Trophoblast cell (in vitro differentiated cells and primary cell): ENCODE measurements at regions not wholly inside any gene's neighbourhood (a gene's known extent, or its start where the extent isn't known, plus 50 kb on each side); places are given as distances from the start of the nearest gene placed in this dataset.
A peak's percentile ranks its signal among the peaks of the same experiment; 100 is the strongest.

ENCODE experiments used
- DNase-seq, 2 donors: peaks; one replicate each; pipeline ENCODE4 v3.0.0-alpha.2; 2016
- H2AFZ ChIP-seq: 2 replicates; pipeline ENCODE4 v1.6.1; 2013; ENCODE audit warnings: low read length, moderate library complexity, mild to moderate bottlenecking; ENCODE audit not compliant: insufficient read depth, poor library complexity
- H2AK5ac ChIP-seq: 2 replicates; pipeline ENCODE4 v1.6.1; 2013; ENCODE audit warnings: mild to moderate bottlenecking, low read length
- H2BK120ac ChIP-seq: 2 replicates; pipeline ENCODE4 v1.6.1; 2013; ENCODE audit warnings: low read length, mild to moderate bottlenecking, moderate library complexity; ENCODE audit not compliant: insufficient read depth, poor library complexity
- H2BK12ac ChIP-seq: 2 replicates; pipeline ENCODE4 v1.6.1; 2013; ENCODE audit warnings: mild to moderate bottlenecking, low read length, moderate library complexity
- H2BK5ac ChIP-seq: 2 replicates; pipeline ENCODE4 v1.6.1; 2013; ENCODE audit warnings: low read length, low read depth, moderate library complexity, mild to moderate bottlenecking; ENCODE audit not compliant: poor library complexity
- H3K14ac ChIP-seq: 2 replicates; pipeline ENCODE4 v1.6.1; 2013; ENCODE audit warnings: mild to moderate bottlenecking, low read length
- H3K18ac ChIP-seq: 2 replicates; pipeline ENCODE4 v1.6.1; 2013; ENCODE audit warnings: mild to moderate bottlenecking, low read length
- H3K23ac ChIP-seq: 2 replicates; pipeline ENCODE4 v1.6.1; 2013; ENCODE audit warnings: low read length
- H3K27ac ChIP-seq: 2 replicates; pipeline ENCODE4 v1.5.1; 2013; ENCODE audit warnings: low read depth, mild to moderate bottlenecking, inconsistent platforms, low read length, moderate library complexity
- H3K27me3 ChIP-seq: 2 replicates; pipeline ENCODE4 v1.6.1; 2013; ENCODE audit warnings: inconsistent platforms, mild to moderate bottlenecking, low read length, moderate library complexity; ENCODE audit not compliant: insufficient read depth
- H3K36me3 ChIP-seq, 2 experiments: 1 replicate in 1 of 2; 2 replicates in 1 of 2; pipeline ENCODE4 v1.6.1; 2013; ENCODE audit warnings: low read length in 2 of 2, mild to moderate bottlenecking in 2 of 2, moderate library complexity in 1 of 2; ENCODE audit not compliant: insufficient read depth in 2 of 2, control insufficient read depth in 1 of 2
- H3K4ac ChIP-seq: 2 replicates; pipeline ENCODE4 v1.6.1; 2013; ENCODE audit warnings: low read depth, mild to moderate bottlenecking, low read length, moderate library complexity
- H3K4me1 ChIP-seq, 2 experiments: 1 replicate in 1 of 2; 2 replicates in 1 of 2; pipeline ENCODE4 v1.6.1; 2013; ENCODE audit warnings: low read length in 2 of 2, mild to moderate bottlenecking in 2 of 2, moderate library complexity in 1 of 2; ENCODE audit not compliant: insufficient read depth in 2 of 2, control insufficient read depth in 1 of 2
- H3K4me2 ChIP-seq: 2 replicates; pipeline ENCODE4 v1.6.1; 2013; ENCODE audit warnings: inconsistent platforms, mild to moderate bottlenecking, low read length, moderate library complexity
- H3K4me3 ChIP-seq: 2 replicates; pipeline ENCODE4 v1.5.1; 2013; ENCODE audit warnings: mild to moderate bottlenecking, low read depth, low read length, inconsistent platforms
- H3K79me1 ChIP-seq: one replicate; pipeline ENCODE4 v1.6.1; 2013; ENCODE audit warnings: low read length
- H3K79me2 ChIP-seq: 2 replicates; pipeline ENCODE4 v1.6.1; 2013; ENCODE audit warnings: low read length, mild to moderate bottlenecking; ENCODE audit not compliant: control insufficient read depth, insufficient read depth, poor library complexity
- H3K9ac ChIP-seq: 2 replicates; pipeline ENCODE4 v1.6.1; 2013; ENCODE audit warnings: mild to moderate bottlenecking, low read length
- H3K9me3 ChIP-seq: 2 replicates; pipeline ENCODE4 v1.6.1; 2013; ENCODE audit warnings: low read depth, mild to moderate bottlenecking, control low read depth, inconsistent platforms, low read length; ENCODE audit not compliant: insufficient read depth
- H4K12ac ChIP-seq: 2 replicates; pipeline ENCODE4 v1.6.1; 2013; ENCODE audit warnings: low read depth, mild to moderate bottlenecking, low read length, moderate library complexity
- H4K8ac ChIP-seq: 2 replicates; pipeline ENCODE4 v1.6.1; 2013; ENCODE audit warnings: low read depth, mild to moderate bottlenecking, low read length, moderate library complexity
- H4K91ac ChIP-seq: one replicate; pipeline ENCODE4 v1.6.1; 2013; ENCODE audit warnings: low read depth, mild to moderate bottlenecking, low read length, moderate library complexity
- WGBS: extraction: QIAGEN DNeasy Blood & Tissue Kit; methylation state at CpG from one replicate; pipeline ENCODE4 v1.1.7; 2013; ENCODE audit warnings: missing lambda C conversion rate; ENCODE audit not compliant: insufficient read length, insufficient coverage; ENCODE audit errors: extremely low coverage; 5-methylcytosine and 5-hydroxymethylcytosine counted together

- Histone ChIP-seq H3K27ac (no peak overlapping the region), H3K14ac (no peak overlapping the region), H3K9ac (no peak overlapping the region), H3K79me1 (no peaks in the 10 kb centered on the region), H2BK12ac (no peak overlapping the region), H3K4me2 (no peak overlapping the region), H2BK5ac (no peak overlapping the region), H3K36me3 (no peaks in the 10 kb centered on the region), H2AK5ac (no peak overlapping the region), H2BK120ac (no peak overlapping the region), H3K9me3 (peaks cover 2% of the 10 kb centered on the region), H3K27me3 (no peaks in the 10 kb centered on the region), H4K8ac (no peak overlapping the region), H4K12ac (no peak overlapping the region), H2AFZ (no peak overlapping the region), H3K79me2 (no peaks in the 10 kb centered on the region), H3K18ac (no peak overlapping the region), H4K91ac (no peak overlapping the region), H3K4ac (no peak overlapping the region), H3K4me3 (no peak overlapping the region), H3K23ac (no peak overlapping the region), H3K4me1 (no peaks in the 10 kb centered on the region)
- no peak for DNase-seq
- no CpG with 5 or more reads among the region's 2 CpGs for WGBS
These were observed 947.7 kb upstream of the SORCS1 start for GRCh38 chr10:108112218-108112617.

DNA sequence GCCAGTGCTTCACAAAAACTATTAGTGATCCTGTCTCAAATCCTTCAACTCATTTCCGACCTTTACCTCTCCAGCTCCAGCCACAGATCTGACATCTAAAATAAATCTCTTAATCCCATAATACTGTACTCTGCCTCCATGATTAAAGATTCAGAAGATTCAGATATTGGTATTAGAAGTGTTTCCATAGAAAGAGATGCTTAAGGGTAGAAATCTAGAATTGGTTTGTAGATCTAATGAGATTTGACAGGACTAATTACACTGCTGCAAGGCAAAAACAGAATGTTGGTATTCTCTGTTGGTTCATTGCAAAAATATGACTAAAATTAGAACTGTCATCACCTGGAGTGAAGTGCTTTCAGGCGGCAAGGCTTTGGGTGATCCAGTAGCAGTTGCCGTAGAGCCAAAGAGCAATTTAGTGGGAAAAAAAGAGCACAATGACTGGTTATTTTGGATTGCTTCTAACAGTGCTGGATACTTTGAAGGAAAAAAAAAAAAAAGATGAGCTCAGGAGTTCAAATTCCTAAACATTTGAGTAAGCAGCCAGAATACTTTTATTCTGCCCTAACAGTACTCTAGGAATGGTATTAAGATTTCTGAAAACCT, 940.1 kb upstream of the SORCS1 start:
- WGBS: no CpG with 5 or more reads among the region's 3 CpGs
- H2AK5ac ChIP-seq: no peak overlapping the region
- H3K23ac ChIP-seq: no peak overlapping the region
- DNase-seq: peak in 1 of 2 donors; percentile 46
- H3K79me2 ChIP-seq: no peaks in the 10 kb centered on the region
- H2AFZ ChIP-seq: no peak overlapping the region
- H3K18ac ChIP-seq: no peak overlapping the region
- H2BK5ac ChIP-seq: no peak overlapping the region
- no peaks in the 10 kb centered on the region for H3K9me3 ChIP-seq
- H3K4me2 ChIP-seq: no peak overlapping the region
- no peak overlapping the region for H3K4me3 ChIP-seq
- no peaks in the 10 kb centered on the region for H3K27me3 ChIP-seq
- H3K4ac ChIP-seq: no peak overlapping the region
- H3K4me1 ChIP-seq: no peaks in the 10 kb centered on the region
- H4K8ac ChIP-seq: no peak overlapping the region
- H2BK12ac ChIP-seq: no peak overlapping the region
- no peak overlapping the region for H3K9ac ChIP-seq
- no peaks in the 10 kb centered on the region for H3K79me1 ChIP-seq
- H4K12ac ChIP-seq: no peak overlapping the region
- no peak overlapping the region for H2BK120ac ChIP-seq
- H3K27ac ChIP-seq: no peak overlapping the region
- no peaks in the 10 kb centered on the region for H3K36me3 ChIP-seq
- H3K14ac ChIP-seq: no peak overlapping the region
- no peak overlapping the region for H4K91ac ChIP-seq

DNA sequence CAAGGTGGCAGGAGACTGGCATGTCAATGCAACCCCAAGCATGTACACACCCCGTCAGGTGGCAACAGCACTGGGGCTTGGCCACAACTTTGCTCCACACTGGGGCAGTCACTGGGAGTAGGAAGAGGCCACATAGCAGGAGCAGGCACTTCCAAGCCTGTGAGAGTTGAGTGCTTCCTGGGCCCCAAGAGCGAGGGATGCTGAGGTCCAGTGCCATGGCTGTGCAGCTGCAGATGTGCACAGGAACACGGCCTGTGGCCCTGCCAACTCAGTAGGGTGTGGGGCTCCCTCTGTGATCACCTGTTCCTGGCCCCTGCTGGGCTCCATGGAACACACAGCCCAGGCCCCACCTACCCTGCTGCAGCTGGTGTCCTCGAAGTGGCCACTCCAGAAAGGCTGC, 932.8 kb upstream of the SORCS1 start:
- no peak overlapping the region for H4K8ac ChIP-seq
- H4K91ac ChIP-seq: no peak overlapping the region
- no peaks in the 10 kb centered on the region for H3K27me3 ChIP-seq
- H3K23ac ChIP-seq: no peak overlapping the region
- no peak for DNase-seq
- H3K79me2 ChIP-seq: no peaks in the 10 kb centered on the region
- H3K4ac ChIP-seq: no peak overlapping the region
- no peaks in the 10 kb centered on the region for H3K79me1 ChIP-seq
- no peak overlapping the region for H3K18ac ChIP-seq
- H3K14ac ChIP-seq: no peak overlapping the region
- H3K27ac ChIP-seq: no peak overlapping the region
- H2AFZ ChIP-seq: no peak overlapping the region
- no peaks in the 10 kb centered on the region for H3K36me3 ChIP-seq
- H2BK5ac ChIP-seq: no peak overlapping the region
- no peak overlapping the region for H2AK5ac ChIP-seq
- H3K9me3 ChIP-seq: peaks cover 2% of the 10 kb centered on the region
- H4K12ac ChIP-seq: no peak overlapping the region
- no peak overlapping the region for H2BK120ac ChIP-seq
- no peaks in the 10 kb centered on the region for H3K4me1 ChIP-seq
- H3K9ac ChIP-seq: no peak overlapping the region
- no CpG with 5 or more reads among the region's 4 CpGs for WGBS
- no peak overlapping the region for H2BK12ac ChIP-seq
- H3K4me2 ChIP-seq: no peak overlapping the region
- H3K4me3 ChIP-seq: no peak overlapping the region

GRCh38 chr10:108095932-108096925, 931.7 kb upstream of the SORCS1 start:
- Histone ChIP-seq H4K8ac (no peak overlapping the region), H2BK120ac (no peak overlapping the region), H4K12ac (no peak overlapping the region), H3K27me3 (no peaks in the 10 kb centered on the region), H4K91ac (no peak overlapping the region), H3K36me3 (no peaks in the 10 kb centered on the region), H3K4me2 (no peak overlapping the region), H3K4me3 (no peak overlapping the region), H2AFZ (no peak overlapping the region), H3K27ac (no peak overlapping the region), H2AK5ac (no peak overlapping the region), H3K4me1 (no peaks in the 10 kb centered on the region), H3K79me1 (no peaks in the 10 kb centered on the region), H3K14ac (no peak overlapping the region), H3K9ac (no peak overlapping the region), H2BK12ac (no peak overlapping the region), H3K4ac (no peak overlapping the region), H3K23ac (no peak overlapping the region), H3K9me3 (peaks cover 3% of the 10 kb centered on the region), H2BK5ac (no peak overlapping the region), H3K18ac (no peak overlapping the region), H3K79me2 (no peaks in the 10 kb centered on the region)
- no CpG with 5 or more reads among the region's 7 CpGs for WGBS
- DNase-seq: no peak
